GM19372 (cell line): ENCODE measurements at regions not wholly inside any gene's neighbourhood (a gene's known extent, or its start where the extent isn't known, plus 50 kb on each side); places are given as distances from the start of the nearest gene placed in this dataset.
"Not testable (repeated sequence)": the region's sequence is repeated elsewhere in the genome, so short reads cannot be mapped to it uniquely, and the experiment has no call there.

Source experiments
- ATAC-seq: cut with Tn5 transposase; IDR thresholded peaks from one replicate; pipeline ENCODE4 v1.9.1; 2021; ENCODE audit warnings: mild to moderate bottlenecking, low read depth, moderate library complexity; ENCODE audit not compliant: unreplicated experiment

DNA sequence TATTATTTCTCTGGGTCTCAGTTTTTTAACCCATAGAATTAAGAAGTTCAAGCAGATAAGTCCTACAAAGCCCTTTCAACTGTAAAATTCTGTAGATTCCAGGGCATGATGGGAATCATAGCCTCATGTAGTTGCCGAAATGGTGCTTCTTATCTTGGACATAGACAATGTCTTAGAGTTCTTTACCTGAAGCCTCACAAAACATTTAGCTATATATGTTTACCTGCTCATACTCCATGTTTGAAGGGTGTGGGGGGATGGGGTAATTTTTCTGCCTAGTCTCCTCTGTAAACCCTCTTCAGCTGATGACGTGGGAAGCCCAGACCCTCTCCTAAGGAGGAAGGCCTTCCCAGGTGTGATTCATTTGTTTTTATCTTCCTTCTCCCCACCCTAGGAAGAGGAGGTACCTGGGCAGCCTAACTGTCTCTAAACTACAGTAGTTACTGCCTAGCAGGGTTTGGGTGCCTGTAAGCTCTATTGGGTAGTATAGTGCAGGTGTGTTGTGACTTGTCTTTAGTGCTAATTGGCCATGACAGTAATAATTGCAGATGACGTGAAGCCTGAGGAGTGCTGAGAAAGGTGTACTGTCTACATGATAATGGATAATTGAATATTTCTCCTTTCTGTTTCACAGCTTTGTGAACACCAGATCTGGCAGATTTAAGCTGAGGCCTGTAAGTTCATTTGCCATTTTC is 230.8 kb downstream of the TFAP2B start:
- no peak for ATAC-seq

DNA sequence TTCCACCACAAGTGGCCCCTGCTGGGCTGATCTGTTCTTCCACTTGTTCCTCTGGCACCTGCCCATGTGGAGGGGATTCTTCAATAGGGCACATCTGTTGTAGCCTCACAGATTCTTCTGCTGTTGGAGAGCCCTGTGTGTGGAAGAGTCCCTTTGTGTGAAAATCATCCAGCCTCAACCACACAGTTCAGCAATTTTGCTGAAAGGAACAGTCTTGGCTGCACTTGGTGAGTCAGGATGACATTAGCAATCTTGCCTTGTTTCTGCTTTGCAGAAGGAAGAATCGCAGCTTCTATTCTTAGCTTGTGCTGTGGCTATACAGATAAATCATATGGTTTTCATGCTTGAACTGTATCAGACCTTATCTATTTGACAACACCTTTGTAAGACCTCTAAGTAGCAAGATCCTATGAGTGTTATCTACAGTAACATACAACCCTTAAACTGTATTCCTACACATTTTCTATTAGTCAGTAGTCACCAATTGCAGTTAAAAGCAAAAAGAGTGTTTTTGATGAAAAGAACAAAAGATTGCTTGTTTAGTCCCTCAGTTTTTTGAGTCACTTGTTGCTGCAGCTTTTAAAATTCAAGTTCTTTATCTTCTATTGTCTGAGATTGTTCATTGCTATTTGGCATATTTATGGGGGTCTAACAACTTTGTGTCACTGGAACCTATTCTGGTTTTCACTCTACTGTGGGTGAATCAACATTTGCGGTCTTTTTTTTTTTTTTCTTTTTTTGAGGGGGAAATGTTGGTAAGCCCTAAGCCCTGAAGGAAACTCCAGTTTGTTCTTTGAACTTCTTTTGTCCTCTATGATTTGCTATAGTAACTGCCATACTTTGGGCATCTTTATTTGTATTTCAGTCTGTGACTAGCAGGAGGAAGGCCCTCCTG is 231.6 kb downstream of the TFAP2B start:
- no peak for ATAC-seq

DNA sequence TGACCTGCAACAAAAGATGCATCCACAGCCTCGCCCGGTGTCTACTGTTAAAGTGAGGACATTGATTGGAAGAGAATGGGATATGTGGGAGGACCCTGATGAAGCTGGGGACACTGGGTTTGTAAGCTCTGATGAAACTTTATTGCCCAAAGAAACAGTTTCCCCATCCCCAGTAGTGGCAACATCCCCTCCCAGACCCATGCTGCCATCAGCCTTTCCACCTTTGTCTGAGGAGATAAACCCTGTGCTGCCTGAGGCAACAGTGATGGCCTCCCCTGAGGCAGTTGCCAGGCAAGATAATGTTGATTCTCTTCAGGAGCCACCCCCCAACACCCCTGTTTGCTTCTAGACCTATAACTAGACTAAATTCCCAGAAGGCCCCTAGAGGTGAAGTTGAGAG is 234.0 kb downstream of the TFAP2B start:
- not testable (repeated sequence) for ATAC-seq

DNA sequence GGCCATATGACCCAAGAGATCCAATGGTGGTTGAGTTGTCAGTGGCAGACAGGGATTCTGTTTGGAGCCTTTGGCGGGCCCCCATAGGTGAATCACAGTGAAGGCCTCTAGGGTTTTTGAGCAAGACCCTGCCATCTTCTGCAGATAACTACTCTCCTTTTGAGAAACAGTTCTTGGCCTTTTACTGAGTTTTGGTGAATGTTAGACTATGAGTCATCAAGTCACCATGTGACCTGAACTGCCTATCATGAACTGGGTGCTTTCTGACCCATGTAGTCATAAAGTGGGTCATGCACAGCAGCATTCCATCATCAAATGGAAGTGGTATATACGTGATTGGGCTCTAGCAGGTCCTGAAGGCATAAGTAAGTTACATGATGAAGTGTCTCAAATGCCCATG is 236.6 kb downstream of the TFAP2B start:
- not testable (repeated sequence) for ATAC-seq

DNA sequence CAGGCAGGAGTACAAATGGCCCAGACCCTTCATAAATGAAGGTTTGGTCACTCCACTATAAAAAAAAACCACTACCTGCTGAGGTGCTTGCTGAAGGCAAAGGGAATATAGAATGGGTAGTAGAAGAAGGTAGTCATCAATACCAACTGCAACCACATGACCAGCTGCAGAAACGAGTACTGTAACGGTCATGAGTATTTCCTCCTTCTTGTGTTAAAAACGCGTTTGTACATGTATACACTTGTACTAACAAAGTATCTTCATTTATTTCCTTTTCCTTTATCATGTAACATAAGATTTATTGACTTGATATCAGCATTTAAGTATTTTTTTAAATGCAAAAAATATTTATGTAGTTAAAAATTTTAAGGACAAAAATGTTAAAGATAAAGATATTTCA is 238.6 kb downstream of the TFAP2B start:
- no peak for ATAC-seq

DNA sequence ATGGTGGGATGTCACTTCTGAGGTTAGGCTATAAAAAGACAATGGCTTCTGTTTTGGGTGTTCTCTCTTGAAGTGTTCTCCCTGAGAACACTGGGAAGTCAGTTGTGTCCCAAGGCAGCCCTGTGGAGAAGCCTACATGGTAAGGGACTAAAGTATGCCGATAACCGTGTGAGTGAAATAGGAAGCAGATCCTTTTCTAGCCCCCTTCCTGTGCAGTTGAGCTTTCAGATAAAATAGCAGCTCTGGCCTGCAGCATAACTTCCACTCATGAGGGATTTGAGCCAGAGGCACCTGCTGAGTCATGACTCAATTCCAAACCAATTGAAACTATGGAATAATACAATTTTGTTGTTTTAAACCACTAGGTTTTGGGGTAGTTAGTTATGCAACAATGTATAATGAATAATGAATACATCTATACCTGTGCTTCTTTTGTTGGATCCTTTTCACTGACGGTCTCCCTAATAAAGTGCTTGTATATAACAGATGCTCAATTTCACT is 241.6 kb downstream of the TFAP2B start:
- ATAC-seq: no peak

DNA sequence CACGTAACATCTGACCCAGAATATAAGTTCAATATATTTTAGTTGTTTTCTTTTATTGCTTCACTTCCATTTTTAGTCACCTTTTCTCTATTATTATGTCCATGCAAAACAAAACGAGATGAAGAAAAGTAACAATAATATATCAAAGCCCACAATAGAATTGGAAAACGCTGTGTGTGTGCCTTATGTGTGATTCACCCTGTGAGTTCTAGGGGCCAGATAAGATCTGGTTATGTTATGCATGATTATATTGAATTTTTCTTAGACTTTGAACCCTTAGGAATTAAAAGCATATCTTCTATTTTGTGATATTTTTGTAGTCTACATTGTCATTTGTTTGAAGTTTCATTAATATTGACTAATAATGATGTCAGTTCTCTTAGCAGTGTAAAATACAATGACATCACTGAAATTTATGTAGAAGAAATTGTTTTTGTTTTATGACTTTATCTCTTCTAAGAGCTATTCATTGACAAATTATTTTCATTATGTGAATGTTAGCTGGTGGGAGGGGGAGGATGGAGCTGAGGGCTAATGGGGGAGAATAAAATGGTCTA is 243.6 kb downstream of the TFAP2B start:
- no peak for ATAC-seq

DNA sequence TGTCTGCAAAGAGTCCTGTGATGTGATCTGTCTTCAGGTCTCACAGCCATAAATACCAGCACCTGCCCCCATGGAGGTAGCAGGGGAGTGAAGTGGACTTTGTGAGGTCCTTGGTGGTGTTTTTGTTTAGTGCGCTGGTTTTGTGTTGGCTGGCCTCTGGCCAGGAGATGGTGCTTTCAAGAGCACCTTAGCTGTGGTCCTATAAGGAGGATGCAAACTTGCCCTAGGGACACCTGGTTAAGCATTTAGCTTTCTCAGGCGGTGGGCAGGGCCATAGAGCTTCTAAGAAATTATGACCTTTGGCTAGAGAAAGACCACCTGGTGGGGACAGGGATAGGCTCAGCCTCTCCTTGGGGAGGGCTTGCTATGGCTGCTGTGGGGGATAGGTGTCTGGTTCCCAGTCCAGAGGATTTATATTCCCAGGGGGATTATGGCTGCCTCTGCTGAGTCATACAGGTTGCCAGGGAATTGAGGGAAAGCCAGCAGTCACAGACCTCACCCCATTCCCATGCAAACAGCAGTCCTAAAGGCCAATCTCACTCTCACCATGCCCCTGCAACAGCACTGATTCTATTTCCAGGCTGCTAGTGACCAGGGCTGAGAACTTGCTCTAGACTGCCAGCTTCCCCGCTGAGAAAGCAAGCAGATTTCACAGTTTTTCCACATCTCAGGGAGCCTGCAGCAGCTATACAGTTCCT is 259.3 kb downstream of the TFAP2B start:
- no peak for ATAC-seq

DNA sequence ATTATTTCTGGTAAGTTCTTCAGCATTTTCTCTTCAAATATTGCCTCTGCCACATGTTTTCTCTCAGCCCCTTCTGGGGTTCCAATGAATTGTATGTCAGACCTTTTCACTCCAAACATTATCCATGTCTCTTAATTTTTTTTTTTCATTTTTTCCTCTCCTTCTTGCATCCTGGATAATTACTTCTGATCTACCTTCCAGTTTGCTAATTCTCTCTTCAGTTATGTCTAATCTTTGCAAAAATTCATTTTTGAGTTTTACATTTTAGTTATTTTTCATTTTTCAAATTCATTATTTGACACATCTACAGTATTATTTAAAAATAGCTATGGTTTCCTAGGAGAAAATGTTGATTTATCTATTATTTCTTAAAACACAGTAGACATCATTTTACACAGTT is 271.7 kb downstream of the TFAP2B start:
- ATAC-seq: no peak

DNA sequence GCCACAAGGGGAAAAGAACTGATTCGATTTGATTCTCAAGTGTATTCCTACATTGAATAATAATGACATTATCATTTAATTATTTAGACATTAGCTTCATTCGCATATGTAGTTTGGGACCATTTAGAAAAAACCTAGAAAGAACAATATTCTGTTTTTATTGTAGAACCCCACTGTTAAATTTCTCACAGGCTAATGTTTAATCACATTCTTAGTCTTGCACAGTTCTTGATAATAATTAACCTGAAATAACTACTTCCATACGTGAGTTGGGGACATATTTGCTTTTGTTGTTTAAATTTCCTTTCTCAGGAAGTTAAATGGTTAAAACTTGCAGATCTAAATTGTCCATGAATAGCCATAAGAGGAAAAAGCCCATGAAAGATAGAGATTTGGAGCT is 275.2 kb downstream of the TFAP2B start:
- ATAC-seq: no peak

DNA sequence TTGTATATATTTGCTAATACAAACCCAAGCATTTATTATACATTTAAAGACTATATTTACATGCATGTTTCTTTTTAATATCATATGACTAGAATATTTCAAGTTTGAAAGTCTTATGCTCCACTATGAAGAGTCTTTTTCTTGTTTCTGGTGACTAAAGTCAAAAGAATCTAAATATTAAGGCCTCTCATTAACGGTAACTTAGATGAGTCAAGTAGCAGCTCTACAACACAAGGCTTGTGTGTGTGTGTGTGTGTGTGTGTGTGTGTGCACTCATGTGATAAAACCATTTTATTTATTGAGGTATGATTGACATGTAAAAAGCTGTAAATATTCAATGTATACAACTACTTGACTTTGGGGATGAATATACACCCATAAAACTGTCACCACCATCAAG is 275.6 kb downstream of the TFAP2B start:
- ATAC-seq: no peak

DNA sequence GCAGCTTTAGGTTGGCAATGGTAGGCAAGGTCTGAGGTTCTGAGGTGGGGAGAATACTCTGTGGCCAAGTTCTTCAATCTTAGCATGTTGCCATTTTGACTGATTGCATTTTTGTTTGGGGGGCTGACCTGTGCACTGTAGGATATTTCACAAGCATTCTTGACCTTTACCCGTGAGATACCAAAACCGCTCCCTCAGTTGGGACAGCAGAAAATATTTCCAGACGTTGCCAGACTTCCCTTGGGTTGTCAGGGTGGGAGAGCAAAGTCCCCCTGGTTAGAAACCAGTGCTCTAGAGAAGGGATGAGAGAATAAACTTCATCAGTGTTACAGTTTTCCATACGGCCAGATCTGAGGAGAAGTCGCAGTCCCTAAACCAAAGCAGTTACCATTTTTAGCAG is 279.6 kb downstream of the TFAP2B start:
- no peak for ATAC-seq

DNA sequence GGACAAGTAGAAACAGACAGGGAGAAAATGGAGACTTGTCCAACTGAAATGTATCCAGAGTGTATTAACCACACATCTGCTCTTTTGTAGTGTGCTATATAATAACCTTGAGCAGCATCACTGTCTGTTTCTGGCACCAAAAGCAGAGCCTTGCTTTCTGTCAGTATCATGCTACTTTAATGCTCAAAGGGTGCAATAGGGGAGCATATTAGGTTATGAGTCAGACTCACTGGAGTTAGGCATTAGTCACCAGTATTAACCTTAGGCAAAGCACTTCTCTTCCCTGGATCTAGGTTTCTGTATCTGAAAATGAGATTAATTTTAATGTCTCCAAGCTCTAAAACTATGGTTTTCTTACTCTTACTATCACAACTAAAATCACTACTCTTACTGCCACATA is 280.1 kb downstream of the TFAP2B start:
- ATAC-seq: no peak

DNA sequence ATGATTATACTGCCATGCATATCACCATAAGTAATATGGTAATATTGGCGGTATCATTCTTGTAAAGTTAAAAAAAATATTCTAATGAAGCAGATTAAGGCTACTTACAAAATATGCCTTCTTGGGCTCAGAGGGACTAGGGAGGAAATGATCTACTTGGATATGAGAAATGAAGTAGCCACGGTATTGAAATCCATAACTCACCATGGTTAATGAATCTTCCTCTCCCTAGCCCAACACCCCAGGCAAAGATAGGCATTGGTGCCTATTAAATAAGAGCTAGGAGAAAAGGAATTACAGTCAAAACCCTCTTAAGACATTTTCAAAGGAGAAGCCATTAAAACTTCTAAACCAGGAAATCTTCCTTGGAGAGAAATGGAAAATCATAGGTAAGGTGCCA is 280.5 kb downstream of the TFAP2B start:
- no peak for ATAC-seq

DNA sequence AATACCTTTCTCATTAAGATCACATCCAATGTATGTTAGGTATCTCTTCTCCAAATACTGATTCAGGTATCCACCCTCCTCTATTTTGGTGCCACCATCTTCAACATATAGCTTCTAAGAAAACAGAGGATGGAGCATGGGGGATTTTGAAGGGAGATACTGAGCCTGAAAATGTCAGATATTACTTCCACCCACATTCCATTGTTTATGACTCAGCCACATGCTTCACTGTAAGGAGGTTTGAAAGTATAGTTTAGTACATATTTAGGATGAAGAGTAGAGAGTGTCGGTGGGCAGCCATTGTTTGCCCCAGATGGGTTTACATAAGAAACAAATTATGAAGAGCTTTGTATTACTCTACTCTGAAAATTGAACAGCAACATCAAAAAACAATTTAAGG is 286.7 kb downstream of the TFAP2B start:
- no peak for ATAC-seq

DNA sequence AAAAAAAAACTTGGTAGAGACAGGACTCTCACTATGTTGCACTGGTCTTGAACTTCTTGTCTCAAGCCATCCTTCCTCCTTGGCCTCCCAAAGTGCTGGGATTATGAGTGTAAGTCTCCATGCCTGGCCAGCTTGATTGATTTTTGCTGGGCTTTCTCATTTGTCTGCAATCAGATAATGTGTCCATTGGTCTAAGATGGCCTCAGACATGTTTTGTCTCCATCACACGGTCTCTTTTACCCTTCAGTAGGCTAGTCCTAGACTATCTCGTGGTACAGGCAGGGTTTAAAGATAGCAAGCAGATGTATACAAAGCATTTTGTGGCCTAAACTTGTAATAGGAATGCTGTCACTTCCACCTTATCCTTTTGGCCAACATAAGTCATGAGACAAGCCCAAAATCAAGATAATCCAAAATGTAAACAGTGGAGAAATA is 289.1 kb downstream of the TFAP2B start:
- no peak for ATAC-seq

DNA sequence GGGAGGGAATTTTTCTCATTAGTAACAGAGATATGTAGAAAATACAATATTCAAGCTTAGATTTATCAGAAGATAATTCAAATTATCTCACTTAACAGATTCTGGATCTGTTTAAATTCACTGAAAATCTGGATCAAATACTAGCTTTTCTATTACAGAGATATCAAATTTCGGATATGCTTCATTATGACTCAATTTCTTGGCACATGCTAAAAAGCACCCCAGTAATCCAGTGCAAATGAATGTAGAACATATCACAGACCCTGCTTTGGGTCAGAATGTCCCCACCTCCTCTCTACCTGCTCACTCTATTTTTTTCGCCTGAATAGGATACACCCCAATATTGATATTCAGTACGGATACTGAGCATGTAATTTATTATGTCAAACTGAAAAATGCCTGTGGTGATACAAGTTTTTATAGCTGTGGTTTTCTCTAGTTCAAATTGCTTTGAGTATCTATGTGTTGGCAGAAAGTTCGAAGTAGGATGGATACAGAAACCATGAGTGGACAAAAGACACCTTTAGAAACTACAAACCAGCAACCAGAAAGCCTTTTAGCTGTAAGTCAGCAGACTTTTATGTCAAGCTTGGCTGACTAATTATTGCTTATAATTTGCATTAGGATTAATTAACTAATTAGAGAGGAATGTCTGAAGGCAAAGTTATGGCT is 290.0 kb downstream of the TFAP2B start:
- no peak for ATAC-seq

DNA sequence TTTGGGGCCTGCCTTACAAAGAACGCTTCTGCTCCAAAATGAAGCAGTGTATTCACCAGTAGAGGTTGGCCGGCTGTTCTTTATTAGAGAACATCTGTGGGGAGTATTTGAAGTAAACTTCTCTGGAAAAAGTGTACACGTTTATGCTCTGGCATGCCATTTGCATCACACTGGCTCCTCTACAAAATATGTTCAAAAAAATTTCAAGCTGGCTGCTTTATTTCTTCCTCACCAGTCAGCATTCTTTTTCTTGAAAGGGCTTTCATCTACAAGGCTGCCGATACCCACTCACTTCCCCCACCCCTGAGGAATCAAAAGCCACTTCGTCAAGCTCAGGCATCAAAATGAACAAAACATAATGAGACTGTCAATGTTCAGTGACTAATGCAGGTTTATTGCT is 294.1 kb downstream of the TFAP2B start:
- no peak for ATAC-seq

DNA sequence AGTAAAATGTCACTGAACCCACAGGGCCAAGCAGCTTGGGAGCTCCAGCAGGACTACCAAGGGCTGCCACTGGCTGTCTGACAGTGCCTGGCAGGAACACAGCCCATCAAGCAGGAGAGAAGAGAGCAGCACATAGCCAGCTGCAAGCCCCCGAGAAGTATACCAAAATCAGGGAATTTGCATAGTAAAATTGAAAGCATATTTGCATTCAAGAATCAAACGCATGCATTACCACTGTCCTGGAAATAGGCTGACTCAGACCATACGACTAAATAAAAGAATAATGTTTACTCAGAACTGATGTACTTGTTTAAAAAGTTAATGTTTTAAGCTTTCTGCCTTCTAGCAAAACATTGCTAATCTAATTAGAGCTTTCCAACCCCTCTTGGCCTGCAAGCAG is 298.1 kb downstream of the TFAP2B start:
- ATAC-seq: no peak

DNA sequence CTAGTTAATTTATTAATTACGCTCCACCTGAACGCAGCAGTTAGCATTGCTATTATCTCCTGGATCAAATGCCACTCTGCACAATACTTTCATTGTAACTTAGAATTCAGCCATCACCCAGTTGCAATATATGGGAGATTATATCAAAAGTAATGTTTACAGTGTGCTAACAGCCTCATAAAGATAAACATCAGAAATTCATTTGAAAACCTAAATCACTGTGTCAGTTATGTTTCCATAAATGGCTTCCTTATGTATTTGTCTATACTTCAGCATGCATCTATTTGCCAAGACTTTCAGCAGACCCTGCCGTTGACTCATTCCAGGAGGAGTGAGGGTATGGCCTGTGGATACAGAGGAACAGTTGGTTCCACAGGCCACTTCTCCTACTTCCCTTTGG is 300.1 kb downstream of the TFAP2B start:
- ATAC-seq: no peak
